WTC11 (cell line): ENCODE measurements at regions not wholly inside any gene's neighbourhood (a gene's known extent, or its start where the extent isn't known, plus 50 kb on each side); places are given as distances from the start of the nearest gene placed in this dataset.

Experiments used
- ATAC-seq: fragments of 200-7000 bp; cut with Tn5 transposase; 2 replicates; pipeline ENCODE4 v1.10.0; 2021; ENCODE audit warnings: mild to moderate bottlenecking, moderate library complexity
- CTCF ChIA-PET: fragments of 300-600 bp; sonication (Branson Sonifier 250); formaldehyde crosslinking; loops from one replicate; lab custom pipeline; 2021; ENCODE audit warnings: antibody characterized with exemption; lab: Charles Lee
- POLR2A ChIA-PET: fragments of 350-600 bp; sonication (Branson Sonifier 250); formaldehyde crosslinking; loops from one replicate; lab custom pipeline; 2021; ENCODE audit warnings: antibody characterized with exemption; lab: Charles Lee
- DNase-seq: peaks from one replicate; pipeline ENCODE4 v3.0.0; 2021; ENCODE audit warnings: low spot score
- H3K27ac Mint-ChIP-seq: 2 replicates; pipeline ENCODE4 v1.8.0; 2021; ENCODE audit warnings: mixed read lengths
- H3K27me3 Mint-ChIP-seq: 2 replicates; pipeline ENCODE4 v1.8.0; 2021; ENCODE audit warnings: low read depth, mild to moderate bottlenecking, moderate library complexity, mixed read lengths
- H3K36me3 Mint-ChIP-seq: 2 replicates; pipeline ENCODE4 v1.8.0; 2021; ENCODE audit warnings: mixed read lengths
- H3K4me1 Mint-ChIP-seq: 2 replicates; pipeline ENCODE4 v1.8.0; 2022; ENCODE audit warnings: mixed read lengths
- H3K4me3 Mint-ChIP-seq: 2 replicates; pipeline ENCODE4 v1.8.0; 2021; ENCODE audit warnings: mild to moderate bottlenecking, moderate library complexity, mixed read lengths
- H3K9me3 Mint-ChIP-seq: 2 replicates; pipeline ENCODE4 v1.8.0; 2021; ENCODE audit warnings: mixed read lengths
- ATF3 ChIP-seq: sonication (generic); formaldehyde crosslinking; conservative IDR thresholded peaks from 2 replicates; pipeline ENCODE4 v1.8.1; 2022; ENCODE audit warnings: mild to moderate bottlenecking, missing genetic modification reagents
- CTCF ChIP-seq: fragments of 200-600 bp; IDR thresholded peaks from 2 replicates; pipeline ENCODE4 v1.8.0; 2022; ENCODE audit warnings: antibody characterized with exemption
- EMX1 ChIP-seq: fragments of 250-450 bp; sonication (Bioruptor Pico); IDR thresholded peaks from 2 replicates; pipeline ENCODE4 v1.8.0; 2021; ENCODE audit warnings: mild to moderate bottlenecking
- ETV6 ChIP-seq: sonication (generic); formaldehyde crosslinking; IDR thresholded peaks from 2 replicates; pipeline ENCODE4 v1.8.1; 2022; ENCODE audit warnings: mild to moderate bottlenecking, missing genetic modification reagents
- FOXP1 ChIP-seq: sonication (generic); formaldehyde crosslinking; IDR thresholded peaks from 2 replicates; pipeline ENCODE4 v1.8.0; 2022; ENCODE audit warnings: missing genetic modification reagents, mild to moderate bottlenecking, moderate library complexity, borderline replicate concordance
- FOXP4 ChIP-seq: sonication (generic); formaldehyde crosslinking; IDR thresholded peaks from 2 replicates; pipeline ENCODE4 v1.8.0; 2022; ENCODE audit warnings: mild to moderate bottlenecking, missing genetic modification reagents
- GABPB1 ChIP-seq: sonication (generic); formaldehyde crosslinking; IDR thresholded peaks from 2 replicates; pipeline ENCODE4 v1.8.1; 2023; ENCODE audit warnings: mild to moderate bottlenecking, missing genetic modification reagents
- IRF2 ChIP-seq: sonication (generic); formaldehyde crosslinking; IDR thresholded peaks from 2 replicates; pipeline ENCODE4 v1.8.0; 2022; ENCODE audit warnings: low read depth, missing genetic modification reagents, borderline replicate concordance
- MXD4 ChIP-seq: fragments of 250-450 bp; sonication (Bioruptor Pico); IDR thresholded peaks from 2 replicates; pipeline ENCODE4 v1.8.0; 2021; ENCODE audit warnings: mild to moderate bottlenecking, moderate library complexity, borderline replicate concordance
- NR3C1 ChIP-seq: sonication (generic); formaldehyde crosslinking; conservative IDR thresholded peaks from 2 replicates; pipeline ENCODE4 v1.8.1; 2023; ENCODE audit warnings: low read depth, mild to moderate bottlenecking, missing genetic modification reagents
- RELA ChIP-seq: sonication (generic); formaldehyde crosslinking; IDR thresholded peaks from 2 replicates; pipeline ENCODE4 v1.8.1; 2022; ENCODE audit warnings: missing genetic modification reagents, mild to moderate bottlenecking, borderline replicate concordance
- SOX15 ChIP-seq: fragments of 250-450 bp; sonication (Bioruptor Pico); IDR thresholded peaks from 2 replicates; pipeline ENCODE4 v1.9.0; 2021; ENCODE audit warnings: mild to moderate bottlenecking
- TP53 ChIP-seq: sonication (generic); formaldehyde crosslinking; IDR thresholded peaks from 2 replicates; pipeline ENCODE4 v1.8.1; 2023; ENCODE audit warnings: mild to moderate bottlenecking, missing genetic modification reagents
- ZBTB43 ChIP-seq: sonication (generic); formaldehyde crosslinking; IDR thresholded peaks from 2 replicates; pipeline ENCODE4 v1.8.1; 2023; ENCODE audit warnings: mild to moderate bottlenecking, missing genetic modification reagents
- ZNF232 ChIP-seq: sonication (generic); formaldehyde crosslinking; IDR thresholded peaks from 2 replicates; pipeline ENCODE4 v1.8.0; 2022; ENCODE audit warnings: mild to moderate bottlenecking, missing genetic modification reagents
- ZNF671 ChIP-seq: fragments of 250-450 bp; sonication (Bioruptor Pico); IDR thresholded peaks from 2 replicates; pipeline ENCODE4 v1.8.0; 2021; ENCODE audit warnings: mild to moderate bottlenecking
- TF ChIP-seq, protein P1 (sequence below): sonication (generic); formaldehyde crosslinking; IDR thresholded peaks from 2 replicates; pipeline ENCODE4 v1.8.0; 2022; ENCODE audit warnings: mild to moderate bottlenecking, missing genetic modification reagents
- TF ChIP-seq, protein P2 (sequence below): fragments of 250-450 bp; sonication (Bioruptor Pico); IDR thresholded peaks from 2 replicates; pipeline ENCODE4 v2.1.2; 2022; ENCODE audit warnings: mild to moderate bottlenecking, moderate library complexity
- TF ChIP-seq, protein P3 (sequence below): sonication (generic); formaldehyde crosslinking; IDR thresholded peaks from 2 replicates; pipeline ENCODE4 v1.8.1; 2023; ENCODE audit warnings: mild to moderate bottlenecking, moderate library complexity, missing genetic modification reagents
- TF ChIP-seq, protein P4 (sequence below): sonication (generic); formaldehyde crosslinking; IDR thresholded peaks from 2 replicates; pipeline ENCODE4 v1.8.0; 2022; ENCODE audit warnings: mild to moderate bottlenecking, missing genetic modification reagents
- TF ChIP-seq, protein P5 (sequence below): fragments of 250-450 bp; sonication (Bioruptor Pico); IDR thresholded peaks from 2 replicates; pipeline ENCODE4 v1.9.0; 2021; ENCODE audit warnings: mild to moderate bottlenecking
- TF ChIP-seq, protein P6 (sequence below): sonication (generic); formaldehyde crosslinking; IDR thresholded peaks from 2 replicates; pipeline ENCODE4 v1.8.1; 2022; ENCODE audit warnings: mild to moderate bottlenecking, missing genetic modification reagents, moderate library complexity, borderline replicate concordance

DNA sequence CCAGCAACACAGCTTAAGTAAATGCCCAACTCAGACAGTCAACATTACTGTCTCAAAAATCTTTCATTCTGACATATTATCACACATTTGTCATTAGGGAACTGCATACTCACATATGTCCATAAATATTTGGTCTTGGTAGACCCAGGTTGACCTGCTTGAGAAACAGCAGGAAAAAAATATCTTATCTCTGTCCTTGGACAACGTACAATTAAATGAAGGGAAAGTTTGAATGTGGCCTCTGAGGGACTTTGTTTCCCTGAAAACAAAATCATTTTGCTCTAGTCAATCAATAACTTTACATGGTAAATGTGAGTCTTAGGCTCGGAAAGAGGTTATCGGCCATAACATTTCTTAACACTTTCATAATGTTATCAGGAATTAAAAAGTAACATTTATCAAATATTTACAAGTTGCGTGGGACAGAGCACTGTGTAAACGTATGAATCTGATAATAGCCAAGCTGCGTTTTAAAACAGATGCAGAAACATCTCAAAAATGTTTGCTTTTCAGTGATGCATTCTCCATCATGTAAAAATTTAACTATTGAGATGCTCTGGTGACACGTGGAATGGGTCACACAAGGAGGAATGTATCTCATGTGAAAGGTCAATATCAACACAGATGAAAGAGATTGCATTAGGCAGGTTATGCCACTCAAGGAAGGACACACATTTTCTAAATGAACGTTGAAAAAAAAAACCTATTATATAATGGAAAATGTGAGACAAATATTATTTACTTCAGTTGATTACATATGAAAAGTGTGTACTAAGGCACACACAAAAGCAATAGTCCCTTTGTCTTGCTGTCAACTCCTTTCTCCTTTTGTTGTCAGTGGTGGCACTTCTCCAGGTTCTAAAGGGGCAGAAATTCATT lies 304.4 kb downstream of the WDR72 start:
- no peaks in the 10 kb centered on the region for H3K9me3 Mint-ChIP-seq
- H3K36me3 Mint-ChIP-seq, result no peaks in the 10 kb centered on the region
- CTCF ChIA-PET, result no interaction called here
- ATAC-seq, result no peak
- no peak overlapping the region for H3K27ac Mint-ChIP-seq
- H3K4me1 Mint-ChIP-seq, result peaks cover 20% of the 10 kb centered on the region
- no peaks in the 10 kb centered on the region; the same call in 1 of the 2 replicates for H3K27me3 Mint-ChIP-seq
- no peak for TF ChIP-seq ZBTB43
- TF ChIP-seq GABPB1 (CRISPR knock-in tag), result peak; percentile 85
- POLR2A ChIA-PET, result no interaction called here
- no peak for DNase-seq
- H3K4me3 Mint-ChIP-seq, result no peak overlapping the region

DNA sequence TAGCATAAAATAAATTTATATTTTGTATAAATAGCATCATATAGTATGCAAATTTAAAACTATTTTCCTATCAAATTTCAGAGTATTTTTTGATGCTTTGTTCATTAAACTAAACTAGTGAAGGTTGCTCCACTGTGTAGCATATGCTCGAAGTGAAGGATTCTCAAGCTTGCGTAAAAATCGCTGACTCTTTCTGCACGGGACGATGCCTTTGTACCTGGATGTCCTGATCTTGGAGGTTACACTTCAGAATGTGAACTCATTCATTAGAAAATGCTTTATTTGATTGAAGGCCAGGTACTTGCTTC lies 305.0 kb downstream of the WDR72 start:
- Mint-ChIP-seq H3K9me3 (no peaks in the 10 kb centered on the region), H3K27ac (no peak overlapping the region), H3K4me3 (no peak overlapping the region), H3K36me3 (no peaks in the 10 kb centered on the region), H3K4me1 (peaks cover 20% of the 10 kb centered on the region), H3K27me3 (no peaks in the 10 kb centered on the region)
- ATAC-seq (no peak), DNase-seq (no peak)
- TF ChIP-seq FOXP4 (CRISPR knock-in tag), result no peak
- no peak for TF ChIP-seq ATF3 (CRISPR knock-in tag)
- TF ChIP-seq NR3C1 (CRISPR knock-in tag), result no peak
- no peak for TF ChIP-seq ZNF232 (CRISPR knock-in tag)
- no peak for TF ChIP-seq MXD4 (CRISPR knock-in tag)
- TF ChIP-seq ZNF671 (CRISPR knock-in tag), result no peak
- TF ChIP-seq CTCF, result no peak
- TF ChIP-seq, protein P1, sequence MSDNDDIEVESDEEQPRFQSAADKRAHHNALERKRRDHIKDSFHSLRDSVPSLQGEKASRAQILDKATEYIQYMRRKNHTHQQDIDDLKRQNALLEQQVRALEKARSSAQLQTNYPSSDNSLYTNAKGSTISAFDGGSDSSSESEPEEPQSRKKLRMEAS (CRISPR knock-in tag), result no peak
- TF ChIP-seq, protein P2, sequence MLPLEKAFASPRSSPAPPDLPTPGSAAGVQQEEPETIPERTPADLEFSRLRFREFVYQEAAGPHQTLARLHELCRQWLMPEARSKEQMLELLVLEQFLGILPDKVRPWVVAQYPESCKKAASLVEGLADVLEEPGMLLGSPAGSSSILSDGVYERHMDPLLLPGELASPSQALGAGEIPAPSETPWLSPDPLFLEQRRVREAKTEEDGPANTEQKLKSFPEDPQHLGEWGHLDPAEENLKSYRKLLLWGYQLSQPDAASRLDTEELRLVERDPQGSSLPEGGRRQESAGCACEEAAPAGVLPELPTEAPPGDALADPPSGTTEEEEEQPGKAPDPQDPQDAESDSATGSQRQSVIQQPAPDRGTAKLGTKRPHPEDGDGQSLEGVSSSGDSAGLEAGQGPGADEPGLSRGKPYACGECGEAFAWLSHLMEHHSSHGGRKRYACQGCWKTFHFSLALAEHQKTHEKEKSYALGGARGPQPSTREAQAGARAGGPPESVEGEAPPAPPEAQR (CRISPR knock-in tag), result no peak
- TF ChIP-seq SOX15, result no peak
- TF ChIP-seq, protein P3, sequence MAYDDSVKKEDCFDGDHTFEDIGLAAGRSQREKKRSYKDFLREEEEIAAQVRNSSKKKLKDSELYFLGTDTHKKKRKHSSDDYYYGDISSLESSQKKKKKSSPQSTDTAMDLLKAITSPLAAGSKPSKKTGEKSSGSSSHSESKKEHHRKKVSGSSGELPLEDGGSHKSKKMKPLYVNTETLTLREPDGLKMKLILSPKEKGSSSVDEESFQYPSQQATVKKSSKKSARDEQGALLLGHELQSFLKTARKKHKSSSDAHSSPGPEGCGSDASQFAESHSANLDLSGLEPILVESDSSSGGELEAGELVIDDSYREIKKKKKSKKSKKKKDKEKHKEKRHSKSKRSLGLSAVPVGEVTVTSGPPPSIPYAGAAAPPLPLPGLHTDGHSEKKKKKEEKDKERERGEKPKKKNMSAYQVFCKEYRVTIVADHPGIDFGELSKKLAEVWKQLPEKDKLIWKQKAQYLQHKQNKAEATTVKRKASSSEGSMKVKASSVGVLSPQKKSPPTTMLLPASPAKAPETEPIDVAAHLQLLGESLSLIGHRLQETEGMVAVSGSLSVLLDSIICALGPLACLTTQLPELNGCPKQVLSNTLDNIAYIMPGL (CRISPR knock-in tag), result no peak
- no peak for TF ChIP-seq RELA (CRISPR knock-in tag)
- TF ChIP-seq, protein P4, sequence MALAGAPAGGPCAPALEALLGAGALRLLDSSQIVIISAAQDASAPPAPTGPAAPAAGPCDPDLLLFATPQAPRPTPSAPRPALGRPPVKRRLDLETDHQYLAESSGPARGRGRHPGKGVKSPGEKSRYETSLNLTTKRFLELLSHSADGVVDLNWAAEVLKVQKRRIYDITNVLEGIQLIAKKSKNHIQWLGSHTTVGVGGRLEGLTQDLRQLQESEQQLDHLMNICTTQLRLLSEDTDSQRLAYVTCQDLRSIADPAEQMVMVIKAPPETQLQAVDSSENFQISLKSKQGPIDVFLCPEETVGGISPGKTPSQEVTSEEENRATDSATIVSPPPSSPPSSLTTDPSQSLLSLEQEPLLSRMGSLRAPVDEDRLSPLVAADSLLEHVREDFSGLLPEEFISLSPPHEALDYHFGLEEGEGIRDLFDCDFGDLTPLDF (CRISPR knock-in tag), result no peak
- TF ChIP-seq TP53 (CRISPR knock-in tag), result no peak
- TF ChIP-seq IRF2, result no peak
- TF ChIP-seq FOXP1 (CRISPR knock-in tag), result no peak
- no peak for TF ChIP-seq ETV6
- TF ChIP-seq, protein P5, sequence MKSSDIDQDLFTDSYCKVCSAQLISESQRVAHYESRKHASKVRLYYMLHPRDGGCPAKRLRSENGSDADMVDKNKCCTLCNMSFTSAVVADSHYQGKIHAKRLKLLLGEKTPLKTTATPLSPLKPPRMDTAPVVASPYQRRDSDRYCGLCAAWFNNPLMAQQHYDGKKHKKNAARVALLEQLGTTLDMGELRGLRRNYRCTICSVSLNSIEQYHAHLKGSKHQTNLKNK (CRISPR knock-in tag), result no peak
- no peak for TF ChIP-seq EMX1 (CRISPR knock-in tag)
- TF ChIP-seq, protein P6, sequence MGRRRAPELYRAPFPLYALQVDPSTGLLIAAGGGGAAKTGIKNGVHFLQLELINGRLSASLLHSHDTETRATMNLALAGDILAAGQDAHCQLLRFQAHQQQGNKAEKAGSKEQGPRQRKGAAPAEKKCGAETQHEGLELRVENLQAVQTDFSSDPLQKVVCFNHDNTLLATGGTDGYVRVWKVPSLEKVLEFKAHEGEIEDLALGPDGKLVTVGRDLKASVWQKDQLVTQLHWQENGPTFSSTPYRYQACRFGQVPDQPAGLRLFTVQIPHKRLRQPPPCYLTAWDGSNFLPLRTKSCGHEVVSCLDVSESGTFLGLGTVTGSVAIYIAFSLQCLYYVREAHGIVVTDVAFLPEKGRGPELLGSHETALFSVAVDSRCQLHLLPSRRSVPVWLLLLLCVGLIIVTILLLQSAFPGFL (CRISPR knock-in tag), result no peak
- POLR2A ChIA-PET, result no interaction called here
- CTCF ChIA-PET, result no interaction called here
